ENCODE measurements at regions not wholly inside any gene's neighbourhood (a gene's known extent, or its start where the extent isn't known, plus 50 kb on each side); places are given as distances from the start of the nearest gene placed in this dataset.

DNA sequence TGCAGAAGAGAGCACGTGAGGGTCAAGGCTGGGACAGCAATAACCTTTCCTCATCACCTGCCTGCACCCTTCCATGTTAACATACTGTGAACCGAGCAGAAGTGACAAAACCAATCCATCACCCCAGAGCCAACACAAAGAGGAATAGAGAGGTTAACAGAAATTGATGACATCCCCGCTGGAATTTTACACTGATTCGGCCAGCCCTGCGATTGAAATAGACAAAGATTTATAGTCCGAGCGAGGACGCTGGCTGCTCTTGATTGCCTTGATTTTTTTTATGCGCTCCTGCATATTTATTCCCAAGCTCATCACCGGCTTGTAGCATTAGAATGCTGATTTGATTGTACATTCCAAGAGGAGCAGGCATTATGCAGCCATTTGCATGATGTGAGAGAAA lies 729.7 kb downstream of the BCL11B start:
- no peak for ATAC-seq
- H3K4me3 Mint-ChIP-seq, result no peak overlapping the region
- H3K4me1 Mint-ChIP-seq, result no peaks in the 10 kb centered on the region
- H3K9me3 Mint-ChIP-seq, result no peaks in the 10 kb centered on the region
- no peaks in the 10 kb centered on the region for H3K36me3 Mint-ChIP-seq
- H3K27ac Mint-ChIP-seq, result no peak overlapping the region
- H3K27me3 Mint-ChIP-seq, result no peaks in the 10 kb centered on the region

DNA sequence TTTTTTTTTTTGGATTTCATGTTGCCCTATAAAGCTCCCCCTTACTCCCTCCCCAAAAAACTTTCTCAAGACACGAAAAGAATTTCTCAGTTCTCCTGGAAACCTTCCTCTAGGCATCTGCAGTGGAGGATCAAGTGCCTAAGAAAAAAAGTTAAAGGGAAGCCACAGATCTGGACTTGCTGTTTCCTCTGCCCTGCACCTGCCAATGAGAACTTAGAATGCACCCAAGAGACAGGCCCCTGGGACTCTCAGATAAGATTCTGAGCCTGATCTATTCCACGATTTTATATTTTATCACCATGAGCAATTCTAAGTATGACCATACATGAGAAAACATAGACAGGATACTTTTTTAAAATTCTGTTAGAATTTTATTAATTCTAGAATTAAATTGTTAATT lies 728.9 kb downstream of the BCL11B start:
- Mint-ChIP-seq H3K4me1 (no peaks in the 10 kb centered on the region), H3K4me3 (no peak overlapping the region), H3K27ac (no peak overlapping the region), H3K36me3 (no peaks in the 10 kb centered on the region), H3K27me3 (no peaks in the 10 kb centered on the region), H3K9me3 (no peaks in the 10 kb centered on the region)
- ATAC-seq, result no peak

DNA sequence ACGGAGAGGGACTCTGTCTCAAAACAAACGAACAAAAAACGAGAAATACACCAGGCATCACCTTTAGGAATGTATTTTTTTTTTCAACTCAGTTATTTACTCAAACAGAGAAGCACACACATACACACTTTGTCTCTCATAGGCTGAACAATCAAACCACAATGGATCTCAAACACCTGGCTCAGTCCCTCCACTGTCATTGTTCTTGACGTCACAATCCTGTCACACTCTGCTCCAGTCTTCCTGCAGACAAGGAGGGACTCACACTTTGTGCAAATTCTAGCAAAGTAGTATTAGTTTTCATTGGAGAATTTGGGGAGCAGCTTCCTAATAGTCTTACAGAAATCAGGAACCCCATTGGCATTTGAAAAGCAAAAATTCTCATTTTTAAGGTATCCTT lies 727.8 kb downstream of the BCL11B start:
- Mint-ChIP-seq H3K9me3 (no peaks in the 10 kb centered on the region), H3K36me3 (no peaks in the 10 kb centered on the region), H3K27ac (no peak overlapping the region), H3K4me3 (no peak overlapping the region), H3K27me3 (no peaks in the 10 kb centered on the region), H3K4me1 (no peaks in the 10 kb centered on the region)
- ATAC-seq, result no peak

DNA sequence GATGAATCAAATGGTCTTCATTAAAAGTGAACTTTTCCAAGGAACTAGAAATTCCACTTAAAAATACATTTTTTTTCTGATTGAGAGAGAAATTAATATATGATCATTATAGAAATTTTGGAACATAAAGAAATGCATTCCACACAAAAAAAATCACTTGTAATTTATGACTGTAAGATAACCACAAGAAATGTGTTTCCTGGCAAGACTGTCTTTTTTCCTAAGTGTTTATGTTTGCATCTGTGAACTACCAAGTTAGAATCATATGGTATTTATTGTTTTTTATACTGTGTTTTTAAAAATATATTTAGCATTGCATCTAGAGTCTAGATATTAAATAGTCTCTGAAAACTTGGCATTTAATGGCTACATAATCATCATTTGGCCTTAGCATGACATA lies 726.8 kb downstream of the BCL11B start:
- Mint-ChIP-seq H3K4me1 (no peaks in the 10 kb centered on the region), H3K36me3 (no peaks in the 10 kb centered on the region), H3K27ac (no peak overlapping the region), H3K4me3 (no peak overlapping the region), H3K27me3 (no peaks in the 10 kb centered on the region), H3K9me3 (no peaks in the 10 kb centered on the region)
- no peak for ATAC-seq

DNA sequence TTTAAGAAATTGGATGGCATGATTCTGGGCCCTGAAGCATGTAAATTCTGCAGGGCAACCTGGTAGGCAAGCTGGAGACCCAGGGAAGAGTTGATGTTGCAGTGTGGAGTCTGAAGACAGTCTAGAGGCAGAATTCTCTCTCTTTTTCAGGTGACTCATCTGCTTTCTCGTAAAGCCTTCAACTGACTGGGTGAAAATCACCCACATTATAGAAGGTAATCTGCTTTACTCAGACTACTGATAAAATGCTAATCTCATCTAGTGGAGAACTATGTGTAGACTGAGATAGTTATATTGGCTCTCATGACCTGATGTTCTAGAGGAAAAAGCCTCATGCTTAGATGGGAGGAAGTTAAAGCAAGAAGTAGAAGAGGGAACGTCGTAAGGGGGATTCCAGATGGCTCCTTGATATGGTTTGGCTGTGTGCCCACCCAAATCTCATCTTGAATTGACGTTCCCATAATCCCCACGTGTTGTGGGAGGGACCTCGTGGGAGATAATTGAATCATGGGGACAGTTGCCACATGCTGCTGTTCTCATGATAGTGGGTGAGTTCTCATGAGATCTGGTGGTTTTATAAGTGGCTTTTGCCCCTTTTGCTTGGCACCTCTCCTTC lies 723.8 kb downstream of the BCL11B start:
- Mint-ChIP-seq H3K4me1 (no peaks in the 10 kb centered on the region), H3K4me3 (no peak overlapping the region), H3K27ac (no peak overlapping the region), H3K36me3 (no peaks in the 10 kb centered on the region), H3K27me3 (no peaks in the 10 kb centered on the region), H3K9me3 (peaks cover under 1% of the 10 kb centered on the region)
- ATAC-seq, result no peak

DNA sequence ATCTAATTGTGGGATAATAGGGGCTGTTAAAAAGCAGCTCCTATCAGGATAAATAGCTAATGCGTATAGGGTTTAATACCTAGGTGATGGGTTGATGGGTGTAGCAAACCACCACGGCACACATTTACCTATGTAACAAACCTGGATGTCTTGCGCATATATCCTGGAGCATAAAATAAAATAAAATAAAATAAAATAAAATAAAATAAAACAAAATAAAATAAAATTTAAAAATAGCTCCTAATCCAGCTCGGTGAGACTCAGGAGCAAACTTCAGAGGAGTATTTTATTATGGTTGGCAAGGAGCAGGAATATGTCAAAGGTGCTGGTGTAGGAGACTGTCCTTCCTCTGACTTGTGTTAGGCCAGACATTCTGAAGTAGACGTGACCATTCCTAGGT lies 721.0 kb downstream of the BCL11B start:
- no peak overlapping the region for H3K27ac Mint-ChIP-seq
- no peaks in the 10 kb centered on the region for H3K4me1 Mint-ChIP-seq
- peaks cover 7% of the 10 kb centered on the region for H3K9me3 Mint-ChIP-seq
- no peaks in the 10 kb centered on the region for H3K36me3 Mint-ChIP-seq
- no peak overlapping the region for H3K4me3 Mint-ChIP-seq
- no peak for ATAC-seq
- H3K27me3 Mint-ChIP-seq, result no peaks in the 10 kb centered on the region

DNA sequence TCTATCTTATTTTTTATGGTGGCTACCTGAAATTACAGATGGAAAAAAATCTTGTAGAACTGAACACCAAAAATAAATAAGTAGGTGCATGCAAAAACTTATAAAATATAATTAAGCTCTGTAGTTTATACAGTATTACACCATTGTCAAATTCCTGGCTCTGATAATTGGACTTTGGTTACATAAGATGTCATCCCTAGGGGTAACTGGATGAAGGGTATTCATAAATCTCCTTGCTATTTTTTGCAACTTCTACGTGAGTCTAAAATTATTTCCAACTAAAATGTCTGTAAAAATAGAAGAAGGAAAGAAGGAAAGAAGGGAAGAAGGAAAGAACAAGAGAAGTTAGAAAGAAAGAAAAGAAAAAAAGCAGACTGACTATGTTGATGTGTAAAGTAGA lies 716.6 kb downstream of the BCL11B start:
- peaks cover 14% of the 10 kb centered on the region for H3K9me3 Mint-ChIP-seq
- H3K27ac Mint-ChIP-seq, result no peak overlapping the region
- no peaks in the 10 kb centered on the region for H3K27me3 Mint-ChIP-seq
- H3K36me3 Mint-ChIP-seq, result no peaks in the 10 kb centered on the region
- no peak for ATAC-seq
- no peak overlapping the region for H3K4me3 Mint-ChIP-seq
- no peaks in the 10 kb centered on the region for H3K4me1 Mint-ChIP-seq

DNA sequence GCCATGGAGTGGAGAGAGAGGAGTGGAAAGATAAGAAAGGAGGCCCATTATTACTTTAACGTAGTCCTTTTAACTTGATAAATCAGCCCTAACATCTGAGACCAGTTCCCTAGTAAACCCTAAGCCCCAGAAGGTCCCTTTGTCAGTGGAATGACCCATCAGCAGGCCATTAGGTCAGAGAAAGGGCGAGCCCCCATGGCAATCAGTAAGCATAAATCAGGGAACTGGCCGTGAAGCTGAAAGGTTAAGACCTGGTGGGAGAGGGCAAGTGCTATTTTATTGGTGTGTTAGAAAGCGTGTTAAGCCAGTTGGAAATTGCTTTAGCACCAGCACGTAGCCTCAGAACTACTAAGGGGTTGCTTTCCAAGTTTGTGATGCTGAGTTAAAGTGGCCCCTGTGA lies 708.0 kb downstream of the BCL11B start:
- H3K4me1 Mint-ChIP-seq, result no peaks in the 10 kb centered on the region
- no peaks in the 10 kb centered on the region for H3K36me3 Mint-ChIP-seq
- no peak overlapping the region for H3K27ac Mint-ChIP-seq
- no peak for ATAC-seq
- H3K9me3 Mint-ChIP-seq, result peaks cover 12% of the 10 kb centered on the region
- no peak overlapping the region for H3K4me3 Mint-ChIP-seq
- no peaks in the 10 kb centered on the region for H3K27me3 Mint-ChIP-seq

DNA sequence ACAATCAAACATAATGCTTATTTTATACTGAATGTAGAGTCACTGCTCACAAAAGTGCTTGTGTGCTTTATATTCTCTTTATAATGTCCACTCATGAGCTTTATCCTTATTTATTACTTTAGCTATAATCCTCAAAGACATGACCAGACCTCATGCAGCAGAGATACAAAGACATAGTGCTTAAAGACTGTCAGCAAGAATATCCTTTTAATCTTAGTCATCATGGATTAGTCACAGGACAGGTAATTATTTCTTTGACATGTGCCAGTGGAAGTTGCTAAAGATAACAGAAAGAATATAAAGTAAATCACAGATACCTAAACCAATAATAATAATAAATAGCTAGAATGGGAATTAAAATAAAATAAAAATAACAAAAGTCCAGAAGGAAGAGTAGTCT lies 707.5 kb downstream of the BCL11B start:
- Mint-ChIP-seq H3K4me1 (no peaks in the 10 kb centered on the region), H3K36me3 (no peaks in the 10 kb centered on the region), H3K27me3 (no peaks in the 10 kb centered on the region), H3K9me3 (peaks cover 10% of the 10 kb centered on the region), H3K27ac (no peak overlapping the region), H3K4me3 (no peak overlapping the region)
- ATAC-seq, result no peak

DNA sequence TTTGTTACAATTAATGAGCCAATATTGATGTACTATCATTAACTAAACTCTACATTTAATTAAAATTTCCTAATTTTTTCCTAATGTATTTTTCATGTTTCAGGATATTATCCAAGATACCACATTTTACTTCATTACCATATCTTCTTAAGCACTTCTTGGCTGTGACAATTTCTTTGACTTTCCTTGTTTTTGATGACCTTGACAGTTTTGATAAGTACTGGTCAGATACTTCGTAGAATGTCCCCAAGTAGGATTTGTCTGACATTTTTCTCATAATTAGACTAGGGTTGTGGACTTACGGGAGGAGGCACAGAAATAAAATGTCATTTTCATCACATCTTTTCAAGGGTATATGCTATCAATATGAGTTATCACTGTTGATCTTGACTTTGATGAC lies 700.9 kb downstream of the BCL11B start:
- Mint-ChIP-seq H3K4me3 (no peak overlapping the region), H3K36me3 (no peaks in the 10 kb centered on the region), H3K9me3 (peaks cover 7% of the 10 kb centered on the region), H3K27me3 (no peaks in the 10 kb centered on the region), H3K4me1 (no peaks in the 10 kb centered on the region), H3K27ac (no peak overlapping the region)
- no peak for ATAC-seq

DNA sequence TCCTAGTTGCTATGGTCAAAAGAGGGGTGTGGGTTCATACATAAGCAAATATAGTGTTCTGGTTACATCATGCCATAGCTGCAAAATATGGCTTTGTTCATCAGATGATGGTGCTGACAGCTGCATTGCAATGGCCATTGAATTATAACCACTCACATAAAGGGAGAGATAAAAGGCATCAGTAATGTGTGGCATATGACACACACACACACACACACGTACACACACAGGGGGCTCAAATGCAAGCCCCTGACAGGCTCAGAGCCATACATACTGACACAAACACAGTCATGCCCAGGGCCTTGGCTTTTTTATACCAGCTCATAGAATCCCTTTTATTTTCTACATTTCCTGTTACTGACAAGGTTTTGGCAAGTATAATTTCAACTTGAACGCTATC lies 698.9 kb downstream of the BCL11B start:
- no peak overlapping the region for H3K4me3 Mint-ChIP-seq

DNA sequence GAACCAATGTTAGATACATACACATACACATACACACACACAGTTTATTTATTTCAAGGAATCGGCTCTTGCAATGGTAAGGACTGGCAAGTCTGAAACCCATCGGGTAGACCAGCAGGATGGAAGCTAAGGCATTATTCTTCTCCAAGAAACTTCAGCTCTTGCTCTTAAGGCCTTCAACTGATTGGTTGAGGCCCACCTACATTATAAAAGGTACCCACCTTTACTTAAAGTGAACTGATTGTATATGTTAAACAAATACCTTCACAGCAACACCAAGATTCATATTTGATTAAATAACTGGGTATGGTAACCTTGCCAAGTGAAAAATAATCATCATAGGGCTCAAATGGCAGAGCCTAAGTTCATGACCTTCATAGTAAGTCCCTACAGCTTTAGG lies 695.5 kb downstream of the BCL11B start:
- Mint-ChIP-seq H3K4me1 (no peaks in the 10 kb centered on the region), H3K36me3 (no peaks in the 10 kb centered on the region), H3K27me3 (no peaks in the 10 kb centered on the region), H3K27ac (no peak overlapping the region), H3K9me3 (peaks cover 3% of the 10 kb centered on the region), H3K4me3 (no peak overlapping the region)
- no peak for ATAC-seq

More for the DNA sequence above, 698.9 kb downstream of the BCL11B start:
- Mint-ChIP-seq H3K4me1 (no peaks in the 10 kb centered on the region), H3K9me3 (peaks cover 6% of the 10 kb centered on the region), H3K36me3 (no peaks in the 10 kb centered on the region), H3K27ac (no peak overlapping the region), H3K27me3 (no peaks in the 10 kb centered on the region)
- ATAC-seq, result no peak

DNA sequence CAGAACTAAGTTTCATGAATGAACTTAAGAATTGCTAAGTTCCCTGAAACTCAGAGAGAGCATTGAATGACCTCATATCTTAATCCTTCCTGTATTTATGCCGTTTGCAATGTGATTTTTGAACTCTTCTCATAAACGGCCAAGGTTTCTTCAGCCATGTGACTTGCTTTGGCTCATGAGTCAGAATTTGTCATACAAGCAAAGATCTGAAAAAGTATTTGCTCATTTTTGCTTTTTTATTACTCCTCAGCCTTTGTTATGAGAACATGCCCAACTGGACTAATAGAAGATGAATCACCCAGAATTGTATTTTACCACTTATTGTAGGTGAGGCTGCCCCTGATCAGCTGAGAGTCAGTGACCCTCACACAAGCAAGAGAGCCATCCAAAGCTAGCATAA lies 693.8 kb downstream of the BCL11B start:
- ATAC-seq, result no peak
- peaks cover 6% of the 10 kb centered on the region for H3K9me3 Mint-ChIP-seq
- H3K27me3 Mint-ChIP-seq, result no peaks in the 10 kb centered on the region
- no peaks in the 10 kb centered on the region for H3K4me1 Mint-ChIP-seq
- H3K4me3 Mint-ChIP-seq, result no peak overlapping the region
- no peaks in the 10 kb centered on the region for H3K36me3 Mint-ChIP-seq
- no peak overlapping the region for H3K27ac Mint-ChIP-seq

DNA sequence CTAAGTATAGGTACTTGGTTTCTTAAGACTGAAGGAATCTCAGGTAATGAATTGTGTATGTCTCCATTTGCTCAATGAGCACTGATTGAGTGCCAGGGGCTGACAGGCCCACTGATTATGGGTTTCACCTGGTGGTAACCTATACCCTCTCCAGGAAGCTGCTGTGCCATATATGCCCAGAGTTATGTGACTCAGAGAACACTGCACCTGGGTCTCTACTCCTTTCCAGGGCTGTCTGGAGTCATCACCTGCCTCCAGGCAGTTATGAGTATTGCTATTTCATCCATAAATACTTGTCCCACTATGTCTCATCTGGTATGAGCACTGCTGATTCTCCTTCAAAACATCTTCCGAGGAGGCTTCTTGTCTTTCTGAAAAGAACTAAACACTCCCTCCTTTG lies 692.9 kb downstream of the BCL11B start:
- Mint-ChIP-seq H3K9me3 (peaks cover 6% of the 10 kb centered on the region), H3K27ac (no peak overlapping the region), H3K27me3 (no peaks in the 10 kb centered on the region), H3K4me3 (no peak overlapping the region), H3K36me3 (no peaks in the 10 kb centered on the region), H3K4me1 (no peaks in the 10 kb centered on the region)
- no peak for ATAC-seq

DNA sequence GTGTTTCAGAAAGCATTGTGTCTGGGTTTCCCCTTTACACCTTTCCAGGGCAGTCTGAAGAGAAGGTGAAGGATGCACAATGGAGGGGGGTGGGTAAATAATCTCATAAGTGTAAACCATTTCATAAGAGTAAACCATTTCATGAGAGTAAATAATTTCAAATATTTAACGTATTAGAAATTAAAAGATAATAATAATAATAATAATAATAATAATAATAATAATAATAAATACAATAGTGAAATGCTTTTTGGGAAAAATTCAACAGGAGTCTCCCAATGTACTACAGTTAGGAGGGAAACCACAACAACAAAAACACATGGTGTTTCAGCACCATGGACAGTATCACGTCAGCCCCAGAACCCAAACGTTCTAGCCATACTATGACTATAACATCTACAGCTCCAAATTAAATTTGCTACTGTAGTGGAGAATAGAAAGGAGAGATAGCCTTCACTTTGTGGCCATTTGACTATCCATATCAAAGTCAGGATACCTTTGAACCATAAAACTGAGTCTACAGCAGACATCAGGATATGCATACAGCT lies 691.8 kb downstream of the BCL11B start:
- Mint-ChIP-seq H3K9me3 (peaks cover 9% of the 10 kb centered on the region), H3K27ac (no peak overlapping the region), H3K4me3 (no peak overlapping the region), H3K4me1 (no peaks in the 10 kb centered on the region), H3K36me3 (no peaks in the 10 kb centered on the region), H3K27me3 (no peaks in the 10 kb centered on the region)
- ATAC-seq, result no peak

DNA sequence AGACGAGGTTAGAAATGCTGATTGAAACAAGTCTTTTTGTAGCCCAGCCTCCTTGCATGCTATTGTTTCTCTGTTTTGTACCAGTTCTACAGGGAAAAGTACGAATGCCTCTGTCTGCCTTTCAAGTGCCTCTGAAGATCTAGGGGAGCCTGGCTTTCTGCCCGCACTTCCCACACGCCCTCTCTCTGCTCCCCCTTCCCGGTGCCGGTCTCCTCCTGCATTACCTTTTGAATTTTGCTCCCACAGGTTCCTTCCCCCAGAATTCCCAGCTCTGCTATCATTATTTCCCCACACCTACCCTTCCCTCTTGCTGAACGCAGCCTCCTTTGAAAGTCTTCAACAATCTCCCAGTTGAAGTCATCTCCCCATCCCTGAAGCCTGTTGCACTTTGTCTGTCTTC lies 689.7 kb downstream of the BCL11B start:
- H3K36me3 Mint-ChIP-seq, result no peaks in the 10 kb centered on the region
- H3K27me3 Mint-ChIP-seq, result no peaks in the 10 kb centered on the region
- ATAC-seq, result no peak
- H3K4me3 Mint-ChIP-seq, result no peak overlapping the region
- peaks cover 12% of the 10 kb centered on the region for H3K9me3 Mint-ChIP-seq
- no peak overlapping the region for H3K27ac Mint-ChIP-seq
- no peaks in the 10 kb centered on the region for H3K4me1 Mint-ChIP-seq

DNA sequence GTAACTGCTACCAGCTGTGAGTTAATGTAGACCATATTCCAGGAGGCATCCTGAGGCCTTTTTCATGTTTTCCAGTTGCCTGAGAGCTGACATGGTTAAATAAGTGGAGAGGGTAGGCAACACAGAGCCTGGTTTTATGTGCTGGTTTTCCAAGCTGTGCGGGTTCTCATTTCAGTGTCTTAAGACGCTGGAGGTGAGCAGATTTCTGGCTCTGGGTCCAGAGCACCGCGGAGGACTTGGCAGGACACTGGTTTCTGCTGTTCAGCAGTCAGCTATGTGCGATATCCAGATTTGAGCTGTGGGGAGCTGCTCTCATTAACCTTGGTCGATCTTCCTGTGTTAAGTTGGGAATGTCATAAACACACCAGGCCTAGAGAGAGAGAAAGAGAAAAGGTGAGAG lies 680.8 kb downstream of the BCL11B start:
- H3K9me3 Mint-ChIP-seq, result peaks cover 13% of the 10 kb centered on the region

More for the DNA sequence above, 680.8 kb downstream of the BCL11B start:
- ATAC-seq, result no peak
- Mint-ChIP-seq H3K4me3 (no peak overlapping the region), H3K36me3 (no peaks in the 10 kb centered on the region), H3K27me3 (no peaks in the 10 kb centered on the region), H3K4me1 (no peaks in the 10 kb centered on the region), H3K27ac (no peak overlapping the region)

Measured in stimulated activated memory B cell treated with anti-CD40 and anti-IgM and Interleukin-4, amounts not matched to agents 10 μg/mL and 1 μg/mL and 100 μg/mL, for 72 hours (primary cell).